ENCODE measurements at regions not wholly inside any gene's neighbourhood (a gene's known extent, or its start where the extent isn't known, plus 50 kb on each side); places are given as distances from the start of the nearest gene placed in this dataset.

- H2AFZ ChIP-seq (ENCODE audit: low read length, unreplicated experiment) = no peak overlapping the region
- H3K4me3 ChIP-seq (ENCODE audit: low read depth, low read length) = no peak overlapping the region
- no peaks in the 10 kb centered on the region for H3K36me3 ChIP-seq (ENCODE audit: insufficient read depth, low read length)
- no peaks in the 10 kb centered on the region for H3K79me2 ChIP-seq (ENCODE audit: control insufficient read depth, insufficient read depth, low read length, unreplicated experiment)
- no peak overlapping the region for H3K27ac ChIP-seq (ENCODE audit: low read depth, low read length)
- no peaks in the 10 kb centered on the region for H3K27me3 ChIP-seq (ENCODE audit: insufficient read depth, low read length)
- no peaks in the 10 kb centered on the region for H3K4me1 ChIP-seq (ENCODE audit: control insufficient read depth, insufficient read depth, low read length, unreplicated experiment)
These were observed 256.9 kb downstream of the GPATCH2 start for GRCh38 chr1:217373761-217374701.

GRCh38 chr1:217372049-217372970 lies 258.6 kb downstream of the GPATCH2 start:
- Histone ChIP-seq H3K4me1 (ENCODE audit: control insufficient read depth, insufficient read depth, low read length, unreplicated experiment) (no peaks in the 10 kb centered on the region), H3K27me3 (ENCODE audit: insufficient read depth, low read length) (no peaks in the 10 kb centered on the region), H3K36me3 (ENCODE audit: insufficient read depth, low read length) (no peaks in the 10 kb centered on the region), H3K79me2 (ENCODE audit: control insufficient read depth, insufficient read depth, low read length, unreplicated experiment) (no peaks in the 10 kb centered on the region), H3K27ac (ENCODE audit: low read depth, low read length) (no peak overlapping the region), H2AFZ (ENCODE audit: low read length, unreplicated experiment) (no peak overlapping the region), H3K4me3 (ENCODE audit: low read depth, low read length) (no peak overlapping the region)

- H3K36me3 ChIP-seq (ENCODE audit: insufficient read depth, low read length) = no peaks in the 10 kb centered on the region
- H2AFZ ChIP-seq (ENCODE audit: low read length, unreplicated experiment) = no peak overlapping the region
- no peaks in the 10 kb centered on the region for H3K79me2 ChIP-seq (ENCODE audit: control insufficient read depth, insufficient read depth, low read length, unreplicated experiment)
- no peaks in the 10 kb centered on the region for H3K27me3 ChIP-seq (ENCODE audit: insufficient read depth, low read length)
- no peak overlapping the region for H3K27ac ChIP-seq (ENCODE audit: low read depth, low read length)
- no peaks in the 10 kb centered on the region for H3K4me1 ChIP-seq (ENCODE audit: control insufficient read depth, insufficient read depth, low read length, unreplicated experiment)
- H3K4me3 ChIP-seq (ENCODE audit: low read depth, low read length) = no peak overlapping the region
These were observed 260.1 kb downstream of the GPATCH2 start for GRCh38 chr1:217370757-217371156.

- H3K36me3 ChIP-seq (ENCODE audit: insufficient read depth, low read length) = no peaks in the 10 kb centered on the region
- no peak overlapping the region for H2AFZ ChIP-seq (ENCODE audit: low read length, unreplicated experiment)
- no peak overlapping the region for H3K27ac ChIP-seq (ENCODE audit: low read depth, low read length)
These were observed 260.8 kb downstream of the GPATCH2 start for GRCh38 chr1:217369996-217370551.

GRCh38 chr1:217369271-217369981 lies 261.5 kb downstream of the GPATCH2 start:
- Histone ChIP-seq H2AFZ (ENCODE audit: low read length, unreplicated experiment) (no peak overlapping the region), H3K27me3 (ENCODE audit: insufficient read depth, low read length) (no peaks in the 10 kb centered on the region), H3K4me3 (ENCODE audit: low read depth, low read length) (no peak overlapping the region), H3K27ac (ENCODE audit: low read depth, low read length) (no peak overlapping the region), H3K36me3 (ENCODE audit: insufficient read depth, low read length) (no peaks in the 10 kb centered on the region), H3K4me1 (ENCODE audit: control insufficient read depth, insufficient read depth, low read length, unreplicated experiment) (no peaks in the 10 kb centered on the region), H3K79me2 (ENCODE audit: control insufficient read depth, insufficient read depth, low read length, unreplicated experiment) (no peaks in the 10 kb centered on the region)

More at GRCh38 chr1:217369996-217370551, 260.8 kb downstream of the GPATCH2 start:
- Histone ChIP-seq H3K4me3 (ENCODE audit: low read depth, low read length) (no peak overlapping the region), H3K27me3 (ENCODE audit: insufficient read depth, low read length) (no peaks in the 10 kb centered on the region), H3K4me1 (ENCODE audit: control insufficient read depth, insufficient read depth, low read length, unreplicated experiment) (no peaks in the 10 kb centered on the region), H3K79me2 (ENCODE audit: control insufficient read depth, insufficient read depth, low read length, unreplicated experiment) (no peaks in the 10 kb centered on the region)

GRCh38 chr1:217364220-217364619 lies 266.7 kb downstream of the GPATCH2 start:
- H3K27me3 ChIP-seq (ENCODE audit: insufficient read depth, low read length) = no peaks in the 10 kb centered on the region
- H3K4me3 ChIP-seq (ENCODE audit: low read depth, low read length) = no peak overlapping the region
- H3K36me3 ChIP-seq (ENCODE audit: insufficient read depth, low read length) = no peaks in the 10 kb centered on the region
- H2AFZ ChIP-seq (ENCODE audit: low read length, unreplicated experiment) = no peak overlapping the region
- no peak overlapping the region for H3K27ac ChIP-seq (ENCODE audit: low read depth, low read length)
- H3K79me2 ChIP-seq (ENCODE audit: control insufficient read depth, insufficient read depth, low read length, unreplicated experiment) = no peaks in the 10 kb centered on the region
- H3K4me1 ChIP-seq (ENCODE audit: control insufficient read depth, insufficient read depth, low read length, unreplicated experiment) = no peaks in the 10 kb centered on the region

- Histone ChIP-seq H3K27me3 (ENCODE audit: insufficient read depth, low read length) (no peaks in the 10 kb centered on the region), H3K4me3 (ENCODE audit: low read depth, low read length) (no peak overlapping the region), H3K36me3 (ENCODE audit: insufficient read depth, low read length) (no peaks in the 10 kb centered on the region), H3K4me1 (ENCODE audit: control insufficient read depth, insufficient read depth, low read length, unreplicated experiment) (no peaks in the 10 kb centered on the region), H2AFZ (ENCODE audit: low read length, unreplicated experiment) (no peak overlapping the region), H3K79me2 (ENCODE audit: control insufficient read depth, insufficient read depth, low read length, unreplicated experiment) (no peaks in the 10 kb centered on the region), H3K27ac (ENCODE audit: low read depth, low read length) (no peak overlapping the region)
These were observed 267.6 kb downstream of the GPATCH2 start for GRCh38 chr1:217363319-217363718.

- Histone ChIP-seq H3K36me3 (ENCODE audit: insufficient read depth, low read length) (no peaks in the 10 kb centered on the region), H3K4me1 (ENCODE audit: control insufficient read depth, insufficient read depth, low read length, unreplicated experiment) (no peaks in the 10 kb centered on the region), H2AFZ (ENCODE audit: low read length, unreplicated experiment) (no peak overlapping the region), H3K4me3 (ENCODE audit: low read depth, low read length) (no peak overlapping the region), H3K27me3 (ENCODE audit: insufficient read depth, low read length) (no peaks in the 10 kb centered on the region), H3K79me2 (ENCODE audit: control insufficient read depth, insufficient read depth, low read length, unreplicated experiment) (no peaks in the 10 kb centered on the region), H3K27ac (ENCODE audit: low read depth, low read length) (no peak overlapping the region)
These were observed 270.4 kb downstream of the GPATCH2 start for GRCh38 chr1:217360510-217360909.

- Histone ChIP-seq H3K79me2 (ENCODE audit: control insufficient read depth, insufficient read depth, low read length, unreplicated experiment) (no peaks in the 10 kb centered on the region), H3K4me1 (ENCODE audit: control insufficient read depth, insufficient read depth, low read length, unreplicated experiment) (no peaks in the 10 kb centered on the region), H2AFZ (ENCODE audit: low read length, unreplicated experiment) (no peak overlapping the region), H3K27me3 (ENCODE audit: insufficient read depth, low read length) (peaks cover 12% of the 10 kb centered on the region), H3K4me3 (ENCODE audit: low read depth, low read length) (no peak overlapping the region), H3K27ac (ENCODE audit: low read depth, low read length) (no peak overlapping the region), H3K36me3 (ENCODE audit: insufficient read depth, low read length) (no peaks in the 10 kb centered on the region)
These were observed 276.0 kb downstream of the GPATCH2 start for GRCh38 chr1:217354895-217355294.
